SK-N-MC (cell line): ENCODE measurements at regions not wholly inside any gene's neighbourhood (a gene's known extent, or its start where the extent isn't known, plus 50 kb on each side); places are given as distances from the start of the nearest gene placed in this dataset.

Experiments used
- DNase-seq: peaks from one replicate; pipeline ENCODE4 v3.0.0-alpha.2; 2011; ENCODE audit warnings: low read depth, low spot score
- H3K27ac ChIP-seq: fragments of 200-600 bp; sonication (generic); 2 replicates; pipeline ENCODE4 v1.5.1; 2016; ENCODE audit warnings: mixed run types
- H3K36me3 ChIP-seq: fragments of 200-600 bp; sonication (generic); 2 replicates; pipeline ENCODE4 v1.6.1; 2017; ENCODE audit warnings: antibody characterized with exemption, low read length, mixed read lengths; ENCODE audit not compliant: insufficient read depth
- H3K4me3 ChIP-seq: fragments of 200-600 bp; sonication (generic); 2 replicates; pipeline ENCODE4 v1.5.1; 2016
- H3K9ac ChIP-seq: fragments of 200-600 bp; sonication (generic); 2 replicates; pipeline ENCODE4 v1.8.0; 2017; ENCODE audit warnings: mixed run types, mixed read lengths; ENCODE audit not compliant: insufficient read length
- H3K9me3 ChIP-seq: fragments of 200-600 bp; sonication (generic); 2 replicates; pipeline ENCODE4 v1.6.1; 2017; ENCODE audit warnings: low read depth, mild to moderate bottlenecking, antibody characterized with exemption, low read length, moderate library complexity, mixed read lengths
- EZH2 ChIP-seq: fragments of 200-600 bp; sonication (generic); IDR thresholded peaks from one replicate; pipeline ENCODE4 v1.6.1; 2017; ENCODE audit warnings: antibody characterized with exemption
- FOXP2 ChIP-seq: optimal IDR thresholded peaks from 2 replicates; pipeline ENCODE3; 2011; ENCODE audit warnings: mild to moderate bottlenecking, moderate library complexity; ENCODE audit not compliant: insufficient read depth; ENCODE audit errors: extremely low read length, control extremely low read depth
- POLR2AphosphoS5 ChIP-seq: IDR thresholded peaks from 2 replicates; pipeline ENCODE4 v1.6.1; 2012; ENCODE audit warnings: mild to moderate bottlenecking, low read depth, low read length, borderline replicate concordance

DNA sequence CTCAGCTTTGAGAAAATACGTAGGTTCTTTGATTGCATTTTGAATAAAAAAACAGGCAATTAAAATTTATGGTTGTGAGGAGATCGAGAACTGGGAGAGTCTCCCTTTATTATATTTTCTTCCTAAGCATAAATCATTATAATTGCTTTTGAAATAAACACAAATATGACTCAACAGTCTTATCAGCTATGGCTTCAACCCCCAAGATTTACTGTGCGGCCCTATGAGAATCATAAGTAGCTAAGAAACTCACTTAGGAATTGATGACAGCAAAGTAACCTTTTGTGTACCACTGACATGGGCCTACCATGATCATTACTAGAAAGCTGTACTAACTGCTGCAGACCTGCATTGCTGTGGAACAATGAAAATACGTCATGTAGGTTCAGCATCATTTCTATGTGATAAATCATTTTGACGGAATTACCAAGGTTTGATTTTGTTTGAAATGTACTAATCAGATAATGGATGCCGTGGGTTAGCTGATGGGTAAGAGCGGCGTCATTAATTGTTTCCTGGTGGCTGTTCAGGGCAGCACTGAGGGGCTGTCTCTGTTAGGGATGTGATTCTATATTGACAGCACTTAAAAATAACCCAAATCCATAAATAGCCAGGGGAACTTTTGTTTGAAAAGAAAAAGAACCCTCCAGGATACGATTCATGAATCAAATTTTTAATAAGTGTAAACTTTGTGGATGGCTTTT is 51.5 kb upstream of the GPRIN3 start:
- no peak for DNase-seq
- TF ChIP-seq FOXP2, result no peak
- no peak for TF ChIP-seq POLR2AphosphoS5
- TF ChIP-seq EZH2, result no peak
- no peaks in the 10 kb centered on the region for H3K36me3 ChIP-seq
- H3K27ac ChIP-seq, result no peak overlapping the region
- H3K9ac ChIP-seq, result no peak overlapping the region
- H3K9me3 ChIP-seq, result no peaks in the 10 kb centered on the region
- H3K4me3 ChIP-seq, result no peak overlapping the region

DNA sequence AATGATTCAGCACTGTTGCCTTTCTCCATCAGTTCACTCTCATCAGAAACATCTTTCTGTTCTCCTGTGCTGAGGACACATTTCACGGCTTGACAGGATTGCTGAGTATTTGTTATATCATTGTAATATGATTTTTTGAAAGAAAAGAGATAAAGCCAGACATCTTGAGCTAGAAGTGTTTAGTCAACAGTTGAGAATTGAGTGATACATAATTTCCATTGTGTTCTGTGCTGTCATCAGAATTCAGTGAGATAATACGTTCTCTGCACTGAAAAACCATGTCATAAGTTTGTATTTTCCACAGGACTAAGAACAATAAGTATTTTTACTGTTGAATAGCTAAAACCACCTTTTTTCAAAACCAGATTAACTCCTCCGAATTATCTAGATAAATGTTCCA is 50.2 kb upstream of the GPRIN3 start:
- TF ChIP-seq EZH2 (no peak), POLR2AphosphoS5 (no peak), FOXP2 (no peak)
- no peaks in the 10 kb centered on the region for H3K36me3 ChIP-seq
- no peak for DNase-seq

More for the DNA sequence above, 50.2 kb upstream of the GPRIN3 start:
- Histone ChIP-seq H3K9ac (no peak overlapping the region), H3K27ac (peak overlapping the region; percentile 70), H3K9me3 (no peaks in the 10 kb centered on the region), H3K4me3 (peak overlapping the region; percentile 16)
